GM12878 (cell line): ENCODE measurements at regions not wholly inside any gene's neighbourhood (a gene's known extent, or its start where the extent isn't known, plus 50 kb on each side); places are given as distances from the start of the nearest gene placed in this dataset.

Experiments
- BCLAF1 ChIP-seq: fragments of 450-650 bp; IDR thresholded peaks from 2 replicates; pipeline ENCODE4 v1.6.1; 2017; ENCODE audit warnings: antibody characterized with exemption, mild to moderate bottlenecking, moderate library complexity
- CBFB ChIP-seq: IDR thresholded peaks from 2 replicates; pipeline ENCODE4 v1.6.1; 2016; ENCODE audit warnings: antibody characterized with exemption, low read depth
- CBX5 ChIP-seq: sonication (generic); IDR thresholded peaks from 2 replicates; pipeline ENCODE4 v1.6.1; 2016; ENCODE audit warnings: low read depth, moderate library complexity, mild to moderate bottlenecking, inconsistent platforms
- CREB1 ChIP-seq: IDR thresholded peaks from 2 replicates; pipeline ENCODE4 v1.6.1; 2012; ENCODE audit warnings: low read depth, mild to moderate bottlenecking, inconsistent platforms
- E2F8 ChIP-seq: fragments of 450-650 bp; IDR thresholded peaks from 2 replicates; pipeline ENCODE4 v1.6.1; 2018; ENCODE audit warnings: mild to moderate bottlenecking, low read depth, moderate library complexity; ENCODE audit not compliant: partially characterized antibody
- FOXK2 ChIP-seq: fragments of 450-650 bp; IDR thresholded peaks from 2 replicates; pipeline ENCODE4 v1.6.1; 2017; ENCODE audit warnings: mild to moderate bottlenecking, moderate library complexity
- GABPA ChIP-seq: IDR thresholded peaks from 2 replicates; pipeline ENCODE4 v1.6.1; 2014; ENCODE audit warnings: antibody characterized with exemption, low read depth, mild to moderate bottlenecking, inconsistent platforms
- GATAD2B ChIP-seq: fragments of 450-650 bp; conservative IDR thresholded peaks from 2 replicates; pipeline ENCODE4 v1.6.1; 2017; ENCODE audit warnings: low read depth, mild to moderate bottlenecking, moderate library complexity
- IKZF2 ChIP-seq, 2 experiments: fragments of 450-650 bp; IDR thresholded peaks; 2 replicates each; pipeline ENCODE4 v1.6.1; 2017; ENCODE audit warnings: mild to moderate bottlenecking in 2 of 2, moderate library complexity in 2 of 2
- JUNB ChIP-seq: IDR thresholded peaks from 2 replicates; pipeline ENCODE4 v1.6.1; 2016; ENCODE audit warnings: antibody characterized with exemption, mild to moderate bottlenecking
- LARP7 ChIP-seq: fragments of 450-650 bp; IDR thresholded peaks from 2 replicates; pipeline ENCODE4 v1.6.1; 2017; ENCODE audit warnings: mild to moderate bottlenecking
- POLR2AphosphoS2 ChIP-seq: IDR thresholded peaks from 2 replicates; pipeline ENCODE4 v1.6.1; 2011; ENCODE audit warnings: low read depth, mild to moderate bottlenecking, low read length, improper control_type of control experiment, moderate library complexity
- SREBF2 ChIP-seq: IDR thresholded peaks from 2 replicates; pipeline ENCODE4 v1.6.1; 2012; ENCODE audit warnings: mild to moderate bottlenecking, low read length
- STAT1 ChIP-seq: fragments of 450-650 bp; conservative IDR thresholded peaks from 2 replicates; pipeline ENCODE4 v1.6.1; 2014; ENCODE audit warnings: antibody characterized with exemption, mild to moderate bottlenecking
- ZBED1 ChIP-seq: IDR thresholded peaks from 2 replicates; pipeline ENCODE4 v1.6.1; 2016; ENCODE audit warnings: borderline replicate concordance
- ZBTB4 ChIP-seq: fragments of 450-650 bp; formaldehyde crosslinking; IDR thresholded peaks from 2 replicates; pipeline ENCODE4 v1.4.0; 2022; ENCODE audit warnings: mild to moderate bottlenecking, moderate library complexity
- ZNF592 ChIP-seq: fragments of 450-650 bp; IDR thresholded peaks from 2 replicates; pipeline ENCODE4 v1.6.1; 2017; ENCODE audit warnings: mild to moderate bottlenecking, moderate library complexity

GRCh38 chr3:140842984-140843649 lies 98.5 kb upstream of the SLC25A36 start (continued):
- TF ChIP-seq GATAD2B (no peak; the same call in 1 of the 2 replicates), LARP7 (no peak), GABPA (no peak), JUNB (no peak), IKZF2 (IDR thresholded peaks at IDR 0.05) (peak; percentile 97 to 98), ZBED1 (no peak), FOXK2 (peak; percentile 59; the same call in 1 of the 2 replicates), STAT1 (no peak), ZNF592 (no peak), CBX5 (no peak), CREB1 (no peak), BCLAF1 (no peak), CBFB (no peak), SREBF2 (no peak), ZBTB4 (CRISPR knock-in tag) (no peak), E2F8 (no peak), POLR2AphosphoS2 (no peak)
